Esophagus muscularis mucosa (tissue), 4 donors: ENCODE measurements at regions not wholly inside any gene's neighbourhood (a gene's known extent, or its start where the extent isn't known, plus 50 kb on each side); places are given as distances from the start of the nearest gene placed in this dataset.

ENCODE experiments used
- DNase-seq: peaks from one replicate; pipeline ENCODE4 v3.0.0-alpha.2; 2017; ENCODE audit errors: extremely low spot score
- H3K27ac ChIP-seq, 4 donors: fragments of 200-600 bp; sonication (generic); replicated peaks in 1 of 4; 1 replicate in 3 of 4; 2 replicates in 1 of 4; pipeline ENCODE4 v1.5.1; 2016 to 2019; ENCODE audit warnings: mild to moderate bottlenecking in 1 of 4
- H3K27me3 ChIP-seq, 4 donors: fragments of 200-600 bp; sonication (generic); one replicate each; pipeline versions ENCODE4 v1.5.1 to v1.6.0; 2016 to 2019
- H3K36me3 ChIP-seq, 4 donors: fragments of 200-600 bp; sonication (generic); one replicate each; pipeline ENCODE4 v1.5.1; 2016 to 2019
- H3K4me1 ChIP-seq, 4 donors: fragments of 200-600 bp; sonication (generic); one replicate each; pipeline ENCODE4 v1.5.1; 2016 to 2019
- H3K4me3 ChIP-seq, 4 donors: fragments of 200-600 bp; sonication (generic); 1 replicate in 2 of 4; 2 replicates in 2 of 4; pipeline ENCODE4 v1.5.1; 2016 to 2019; ENCODE audit warnings: mild to moderate bottlenecking in 4 of 4, moderate library complexity in 1 of 4
- H3K9me3 ChIP-seq, 4 donors: fragments of 200-600 bp; sonication (generic); 1 replicate in 3 of 4; 2 replicates in 1 of 4; pipeline ENCODE4 v1.5.1; 2016 to 2019
- CTCF ChIP-seq, 3 experiments: fragments of 200-600 bp in 2 of 3; fragments of 450-650 bp in 1 of 3; sonication (generic) in 2 of 3; IDR thresholded peaks; one replicate each; pipeline ENCODE4 v1.5.1; 2017 to 2019; ENCODE audit warnings: antibody characterized with exemption in 3 of 3, mild to moderate bottlenecking in 2 of 3, moderate library complexity in 1 of 3
- EP300 ChIP-seq: sonication (generic); formaldehyde crosslinking; IDR thresholded peaks from one replicate; pipeline ENCODE4 v1.6.1; 2017; ENCODE audit warnings: antibody characterized with exemption
- POLR2A ChIP-seq: fragments of 450-650 bp; IDR thresholded peaks from one replicate; pipeline ENCODE4 v1.6.1; 2017; ENCODE audit warnings: antibody characterized with exemption, moderate library complexity, mild to moderate bottlenecking, low read depth
- POLR2AphosphoS5 ChIP-seq, 2 donors: sonication (generic); formaldehyde crosslinking; IDR thresholded peaks; one replicate each; pipeline ENCODE4 v1.6.1; 2017; ENCODE audit warnings: antibody characterized with exemption in 2 of 2
- WGBS: methylation state at CpG from one replicate; pipeline ENCODE4 v1.1.5; 2018; 5-methylcytosine and 5-hydroxymethylcytosine counted together
- intact Hi-C: fragments of 100-400 bp; cut with DNase I; formaldehyde crosslinking; loops from one replicate; pipeline ENCODE4 v1.15.1; 2023

DNA sequence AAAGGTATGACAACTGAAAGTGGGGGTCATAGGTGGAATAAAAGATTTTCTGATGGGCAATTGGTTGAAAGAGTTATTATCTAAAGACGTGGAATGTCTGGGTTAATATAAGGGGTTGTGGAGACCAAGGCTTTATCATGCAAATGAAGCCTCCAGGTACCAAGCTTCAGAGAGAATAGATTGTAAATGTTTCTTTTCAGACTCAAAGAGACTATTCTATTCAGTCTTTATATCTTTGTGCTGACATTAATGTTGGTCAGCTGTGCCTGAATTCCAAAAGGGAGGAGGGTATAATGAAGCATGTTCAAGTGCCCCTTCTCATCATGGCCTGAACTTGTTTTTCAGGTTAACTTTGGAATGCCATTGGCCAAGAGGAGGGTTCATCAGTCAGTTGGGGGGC lies 145.3 kb downstream of the SETD4 start:
- Histone ChIP-seq H3K27me3 (no peaks in the 10 kb centered on the region), H3K27ac (no peak overlapping the region), H3K9me3 (peaks cover 0 to 6% (median 5%) of the 10 kb centered on the region in 4 donors), H3K4me1 (no peaks in the 10 kb centered on the region), H3K36me3 (no peaks in the 10 kb centered on the region), H3K4me3 (no peak overlapping the region)
- intact Hi-C loops = no loop called here
- no peak for DNase-seq
- TF ChIP-seq POLR2AphosphoS5 (IDR thresholded peaks at IDR 0.05) (no peak), CTCF (IDR thresholded peaks at IDR 0.05) (no peak), EP300 (no peak)
- WGBS = 79% methylated on average over 1 of the region's 1 CpG

- intact Hi-C loops = no loop called here
- Histone ChIP-seq H3K27me3 (no peaks in the 10 kb centered on the region), H3K4me3 (no peak overlapping the region), H3K36me3 (no peaks in the 10 kb centered on the region), H3K27ac (no peak overlapping the region), H3K4me1 (no peaks in the 10 kb centered on the region), H3K9me3 (no peaks in the 10 kb centered on the region)
- TF ChIP-seq CTCF (IDR thresholded peaks at IDR 0.05) = no peak
- no peak for TF ChIP-seq EP300
- TF ChIP-seq POLR2AphosphoS5 (IDR thresholded peaks at IDR 0.05) = no peak
- no peak for TF ChIP-seq POLR2A
- 79% methylated on average over 4 of the region's 4 CpGs for WGBS
- no peak for DNase-seq
Measured at GRCh38 chr21:35911412-35912191, 148.7 kb downstream of the SETD4 start.

DNA sequence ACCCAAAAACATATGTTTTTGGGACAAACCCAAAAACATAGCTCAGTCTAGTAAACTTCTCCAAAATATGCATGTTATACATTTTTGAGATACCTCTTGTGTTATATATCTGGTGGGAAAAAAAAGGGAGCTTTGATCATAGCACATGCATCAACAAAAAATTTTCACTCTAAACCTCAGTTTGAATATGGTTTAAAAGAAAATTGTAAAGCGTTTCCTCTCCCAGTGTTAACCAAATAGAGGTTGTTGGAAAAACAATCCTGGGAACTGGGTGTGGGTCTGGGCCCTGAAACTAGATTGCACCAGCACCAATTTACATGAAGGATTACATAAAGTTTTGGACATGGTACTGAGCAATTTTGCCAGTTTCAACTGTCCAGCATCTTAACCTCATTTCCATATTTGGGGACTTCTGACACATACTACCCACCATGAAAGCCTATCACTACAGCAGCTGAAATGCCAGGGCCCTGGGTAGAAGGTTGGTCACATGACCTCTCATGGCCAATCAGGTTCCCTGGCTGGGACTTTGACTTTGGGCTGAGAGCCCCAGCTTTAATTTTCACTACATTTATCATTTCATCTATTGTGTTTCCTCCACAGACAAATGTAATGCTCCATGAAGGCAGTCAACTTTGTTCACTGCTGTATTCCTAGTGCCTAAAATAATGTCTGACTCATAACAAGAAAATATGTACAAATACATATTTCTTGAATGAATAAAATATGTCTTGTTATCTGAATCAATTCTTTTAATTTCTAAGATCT lies 150.7 kb downstream of the SETD4 start:
- TF ChIP-seq CTCF (IDR thresholded peaks at IDR 0.05) (no peak), POLR2AphosphoS5 (IDR thresholded peaks at IDR 0.05) (no peak)
- Histone ChIP-seq H3K4me1 (peaks cover 0 to 4% (median 0%) of the 10 kb centered on the region in 4 donors), H3K36me3 (no peaks in the 10 kb centered on the region), H3K9me3 (no peaks in the 10 kb centered on the region), H3K27ac (no peak overlapping the region), H3K4me3 (no peak overlapping the region), H3K27me3 (no peaks in the 10 kb centered on the region)
- 81% methylated on average over 1 of the region's 1 CpG for WGBS
- DNase-seq = no peak
- intact Hi-C loops = no loop called here

DNA sequence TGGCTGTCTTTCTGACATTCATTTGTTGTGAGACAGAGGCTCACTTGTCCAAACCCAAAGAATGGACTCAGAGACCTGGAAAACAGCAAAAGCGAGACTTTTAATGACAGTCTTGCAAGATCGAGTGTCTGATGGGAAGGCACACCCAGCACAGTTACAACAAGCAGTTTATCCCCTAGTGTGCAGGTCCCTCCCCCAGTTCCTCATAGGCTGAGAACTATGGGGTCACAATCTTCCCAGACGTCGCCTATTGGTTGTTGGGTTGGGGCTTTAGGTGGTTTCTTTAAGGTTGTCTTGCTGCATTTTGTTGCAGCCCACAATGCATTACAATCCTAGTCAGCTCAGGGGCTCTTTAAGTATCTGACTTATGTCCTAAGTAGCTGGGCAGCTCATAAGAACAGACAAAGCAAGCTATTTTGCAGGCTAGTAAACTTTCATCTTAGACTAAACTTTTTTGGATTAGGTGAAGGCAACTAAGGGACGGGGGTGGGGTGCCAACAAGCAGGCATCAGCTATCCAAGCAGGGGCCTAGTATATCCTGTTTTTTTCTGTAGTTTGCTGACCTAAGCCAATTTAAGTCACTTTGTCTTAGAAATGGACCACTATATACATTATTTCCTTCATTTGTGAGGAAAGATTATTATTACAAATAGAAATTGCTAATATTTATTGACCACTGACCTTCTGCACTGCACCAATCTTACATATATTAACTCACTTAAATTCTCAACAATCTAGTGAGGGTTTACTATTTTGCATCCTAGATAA lies 151.8 kb downstream of the SETD4 start:
- H3K9me3 ChIP-seq = no peaks in the 10 kb centered on the region
- no peak for TF ChIP-seq EP300
- TF ChIP-seq POLR2A = no peak
- TF ChIP-seq CTCF (IDR thresholded peaks at IDR 0.05) = no peak
- no peak for TF ChIP-seq POLR2AphosphoS5 (IDR thresholded peaks at IDR 0.05)
- DNase-seq = no peak
- no peak overlapping the region for H3K4me3 ChIP-seq
- no peaks in the 10 kb centered on the region for H3K36me3 ChIP-seq
- intact Hi-C loops = no loop called here
- no peak overlapping the region for H3K27ac ChIP-seq
- no peaks in the 10 kb centered on the region for H3K27me3 ChIP-seq
- H3K4me1 ChIP-seq = peaks cover 0 to 4% (median 0%) of the 10 kb centered on the region in 4 donors
- 91% methylated on average over 5 of the region's 5 CpGs for WGBS
